GM21723 (cell line): ENCODE measurements at regions not wholly inside any gene's neighbourhood (a gene's known extent, or its start where the extent isn't known, plus 50 kb on each side); places are given as distances from the start of the nearest gene placed in this dataset.

Experiments used
- ATAC-seq: cut with Tn5 transposase; IDR thresholded peaks from one replicate; pipeline ENCODE4 v1.9.1; 2021; ENCODE audit warnings: mild to moderate bottlenecking, moderate library complexity; ENCODE audit not compliant: unreplicated experiment

- no peak for ATAC-seq
These were observed 50.2 kb upstream of the LRP1B start for GRCh38 chr2:142180820-142181533.
